ENCODE measurements at regions not wholly inside any gene's neighbourhood (a gene's known extent, or its start where the extent isn't known, plus 50 kb on each side); places are given as distances from the start of the nearest gene placed in this dataset.

DNA sequence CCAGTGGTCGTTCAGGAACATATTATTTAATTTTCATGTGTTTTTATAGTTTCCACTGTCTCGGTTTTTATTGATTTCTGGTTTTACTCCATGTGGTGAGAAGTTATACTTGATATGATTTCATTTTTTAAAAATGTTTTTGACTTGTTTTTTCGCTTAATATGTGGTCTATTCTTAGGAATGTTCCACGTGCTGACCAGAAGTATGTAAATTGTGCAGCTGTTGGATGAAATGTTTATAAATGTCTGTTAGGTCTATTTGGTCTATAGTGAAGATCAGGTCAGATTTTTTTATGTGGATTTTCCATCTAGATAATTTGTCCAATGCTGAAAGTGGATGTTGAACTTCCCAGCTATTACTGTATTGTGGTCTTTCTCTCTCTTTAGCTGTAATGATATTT is 433.8 kb upstream of the MIS18BP1 start:
- no peak for TF ChIP-seq JUND (IDR thresholded peaks at IDR 0.05)
- TF ChIP-seq YY1 (IDR thresholded peaks at IDR 0.05), result no peak
- TF ChIP-seq, protein P1, sequence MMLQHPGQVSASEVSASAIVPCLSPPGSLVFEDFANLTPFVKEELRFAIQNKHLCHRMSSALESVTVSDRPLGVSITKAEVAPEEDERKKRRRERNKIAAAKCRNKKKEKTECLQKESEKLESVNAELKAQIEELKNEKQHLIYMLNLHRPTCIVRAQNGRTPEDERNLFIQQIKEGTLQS (IDR thresholded peaks at IDR 0.05), result no peak
- TF ChIP-seq, protein P2, sequence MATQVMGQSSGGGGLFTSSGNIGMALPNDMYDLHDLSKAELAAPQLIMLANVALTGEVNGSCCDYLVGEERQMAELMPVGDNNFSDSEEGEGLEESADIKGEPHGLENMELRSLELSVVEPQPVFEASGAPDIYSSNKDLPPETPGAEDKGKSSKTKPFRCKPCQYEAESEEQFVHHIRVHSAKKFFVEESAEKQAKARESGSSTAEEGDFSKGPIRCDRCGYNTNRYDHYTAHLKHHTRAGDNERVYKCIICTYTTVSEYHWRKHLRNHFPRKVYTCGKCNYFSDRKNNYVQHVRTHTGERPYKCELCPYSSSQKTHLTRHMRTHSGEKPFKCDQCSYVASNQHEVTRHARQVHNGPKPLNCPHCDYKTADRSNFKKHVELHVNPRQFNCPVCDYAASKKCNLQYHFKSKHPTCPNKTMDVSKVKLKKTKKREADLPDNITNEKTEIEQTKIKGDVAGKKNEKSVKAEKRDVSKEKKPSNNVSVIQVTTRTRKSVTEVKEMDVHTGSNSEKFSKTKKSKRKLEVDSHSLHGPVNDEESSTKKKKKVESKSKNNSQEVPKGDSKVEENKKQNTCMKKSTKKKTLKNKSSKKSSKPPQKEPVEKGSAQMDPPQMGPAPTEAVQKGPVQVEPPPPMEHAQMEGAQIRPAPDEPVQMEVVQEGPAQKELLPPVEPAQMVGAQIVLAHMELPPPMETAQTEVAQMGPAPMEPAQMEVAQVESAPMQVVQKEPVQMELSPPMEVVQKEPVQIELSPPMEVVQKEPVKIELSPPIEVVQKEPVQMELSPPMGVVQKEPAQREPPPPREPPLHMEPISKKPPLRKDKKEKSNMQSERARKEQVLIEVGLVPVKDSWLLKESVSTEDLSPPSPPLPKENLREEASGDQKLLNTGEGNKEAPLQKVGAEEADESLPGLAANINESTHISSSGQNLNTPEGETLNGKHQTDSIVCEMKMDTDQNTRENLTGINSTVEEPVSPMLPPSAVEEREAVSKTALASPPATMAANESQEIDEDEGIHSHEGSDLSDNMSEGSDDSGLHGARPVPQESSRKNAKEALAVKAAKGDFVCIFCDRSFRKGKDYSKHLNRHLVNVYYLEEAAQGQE (IDR thresholded peaks at IDR 0.05), result no peak
- TF ChIP-seq NR2F2 (IDR thresholded peaks at IDR 0.05), result no peak
- TF ChIP-seq FOXA2 (IDR thresholded peaks at IDR 0.05), result no peak
- TF ChIP-seq, protein P3, sequence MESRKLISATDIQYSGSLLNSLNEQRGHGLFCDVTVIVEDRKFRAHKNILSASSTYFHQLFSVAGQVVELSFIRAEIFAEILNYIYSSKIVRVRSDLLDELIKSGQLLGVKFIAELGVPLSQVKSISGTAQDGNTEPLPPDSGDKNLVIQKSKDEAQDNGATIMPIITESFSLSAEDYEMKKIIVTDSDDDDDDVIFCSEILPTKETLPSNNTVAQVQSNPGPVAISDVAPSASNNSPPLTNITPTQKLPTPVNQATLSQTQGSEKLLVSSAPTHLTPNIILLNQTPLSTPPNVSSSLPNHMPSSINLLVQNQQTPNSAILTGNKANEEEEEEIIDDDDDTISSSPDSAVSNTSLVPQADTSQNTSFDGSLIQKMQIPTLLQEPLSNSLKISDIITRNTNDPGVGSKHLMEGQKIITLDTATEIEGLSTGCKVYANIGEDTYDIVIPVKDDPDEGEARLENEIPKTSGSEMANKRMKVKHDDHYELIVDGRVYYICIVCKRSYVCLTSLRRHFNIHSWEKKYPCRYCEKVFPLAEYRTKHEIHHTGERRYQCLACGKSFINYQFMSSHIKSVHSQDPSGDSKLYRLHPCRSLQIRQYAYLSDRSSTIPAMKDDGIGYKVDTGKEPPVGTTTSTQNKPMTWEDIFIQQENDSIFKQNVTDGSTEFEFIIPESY (IDR thresholded peaks at IDR 0.05), result no peak
- DNase-seq (ENCODE audit: low spot score), result no peak
- peaks cover 0 to 5% (median under 1%) of the 10 kb centered on the region in 4 donors for H3K9me3 ChIP-seq (ENCODE audit: control insufficient read depth in 4 of 4, low read length in 3 of 4)
- no peaks in the 10 kb centered on the region for H3K27me3 ChIP-seq (ENCODE audit: control insufficient read depth in 4 of 4, insufficient read depth in 4 of 4, low read length in 3 of 4)
- H3K4me1 ChIP-seq (ENCODE audit: control insufficient read depth in 4 of 4, insufficient read depth in 4 of 4, low read length in 3 of 4), result no peaks in the 10 kb centered on the region
- no peak overlapping the region for H3K4me3 ChIP-seq (ENCODE audit: low read depth in 1 of 3, low read length in 3 of 3)
- no peaks in the 10 kb centered on the region for H3K36me3 ChIP-seq (ENCODE audit: control insufficient read depth in 4 of 4, insufficient read depth in 3 of 4, low read depth in 1 of 4, low read length in 3 of 4)
- no peak overlapping the region for H3K27ac ChIP-seq (ENCODE audit: low read depth in 1 of 2, low read length in 2 of 2)
- no peak overlapping the region for H3K9ac ChIP-seq (ENCODE audit: low read depth in 1 of 2, low read length in 2 of 2)
- WGBS, result 44% methylated on average over 4 of the region's 4 CpGs

DNA sequence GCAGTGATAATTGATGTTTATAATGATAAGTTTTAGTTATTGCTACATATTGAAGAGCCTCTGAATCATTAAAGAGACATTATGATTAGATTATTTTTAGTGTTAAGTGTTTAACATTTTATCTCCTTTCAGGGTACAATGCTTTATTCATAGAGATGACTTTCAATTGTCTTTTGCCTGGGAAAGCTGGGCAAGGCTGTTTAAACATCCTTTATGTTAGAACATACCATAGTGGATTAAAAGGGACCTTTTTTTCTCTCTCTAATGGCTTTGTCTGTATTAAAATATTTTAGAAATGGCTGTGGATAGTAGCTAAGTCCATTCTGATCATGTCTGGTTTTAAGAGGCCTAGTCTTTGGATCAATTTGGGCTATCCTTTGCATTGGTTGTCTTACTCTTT is 427.5 kb upstream of the MIS18BP1 start:
- no peaks in the 10 kb centered on the region for H3K27me3 ChIP-seq (ENCODE audit: control insufficient read depth in 4 of 4, insufficient read depth in 4 of 4, low read length in 3 of 4)
- DNase-seq (ENCODE audit: low spot score), result no peak
- peaks cover 0 to 5% (median 0%) of the 10 kb centered on the region in 4 donors for H3K9me3 ChIP-seq (ENCODE audit: control insufficient read depth in 4 of 4, low read length in 3 of 4)
- no peaks in the 10 kb centered on the region for H3K36me3 ChIP-seq (ENCODE audit: control insufficient read depth in 4 of 4, insufficient read depth in 3 of 4, low read depth in 1 of 4, low read length in 3 of 4)
- H3K4me3 ChIP-seq (ENCODE audit: low read depth in 1 of 3, low read length in 3 of 3), result no peak overlapping the region
- no peak for TF ChIP-seq HNF4A (conservative IDR thresholded peaks at IDR 0.05)
- no peak for TF ChIP-seq JUND (IDR thresholded peaks at IDR 0.05)
- TF ChIP-seq NR2F2 (IDR thresholded peaks at IDR 0.05), result no peak
- TF ChIP-seq TAF1 (conservative IDR thresholded peaks at IDR 0.05), result no peak
- no peak for TF ChIP-seq FOXA2 (IDR thresholded peaks at IDR 0.05)
- no peak for TF ChIP-seq SP1 (IDR thresholded peaks at IDR 0.05)
- TF ChIP-seq, protein P3 (IDR thresholded peaks at IDR 0.05), result no peak
- TF ChIP-seq, protein P1 (IDR thresholded peaks at IDR 0.05), result no peak
- no peak for TF ChIP-seq EGR1 (IDR thresholded peaks at IDR 0.05; ENCODE audit: low read depth in 2 of 2)
- H3K27ac ChIP-seq (ENCODE audit: low read depth in 1 of 2, low read length in 2 of 2), result no peak overlapping the region
- no peaks in the 10 kb centered on the region for H3K4me1 ChIP-seq (ENCODE audit: control insufficient read depth in 4 of 4, insufficient read depth in 4 of 4, low read length in 3 of 4)
- H3K9ac ChIP-seq (ENCODE audit: low read depth in 1 of 2, low read length in 2 of 2), result no peak overlapping the region

Measured in liver (tissue), 7 donors.